Fibroblast of lung (primary cell): ENCODE measurements at regions not wholly inside any gene's neighbourhood (a gene's known extent, or its start where the extent isn't known, plus 50 kb on each side); places are given as distances from the start of the nearest gene placed in this dataset.

Experiments used
- DNase-seq, 2 donors: peaks; one replicate each; pipeline versions ENCODE4 v3.0.0 to v3.0.0-alpha.2; 2010; ENCODE audit warnings: low read depth in 2 of 2
- H2AFZ ChIP-seq: 2 replicates; pipeline ENCODE4 v1.5.1; 2012; ENCODE audit warnings: low read length, control low read depth, inconsistent platforms
- H3K27ac ChIP-seq: 2 replicates; pipeline ENCODE4 v1.5.1; 2011; ENCODE audit warnings: low read length, control low read depth; ENCODE audit not compliant: insufficient read depth
- H3K27me3 ChIP-seq: 2 replicates; pipeline ENCODE4 v1.5.1; 2011; ENCODE audit warnings: mild to moderate bottlenecking, low read length; ENCODE audit not compliant: control insufficient read depth, insufficient read depth
- H3K36me3 ChIP-seq: 2 replicates; pipeline ENCODE4 v1.5.1; 2011; ENCODE audit warnings: low read length; ENCODE audit not compliant: control insufficient read depth, insufficient read depth
- H3K4me1 ChIP-seq: 2 replicates; pipeline ENCODE4 v1.5.1; 2011; ENCODE audit warnings: low read length; ENCODE audit not compliant: control insufficient read depth, insufficient read depth; ENCODE audit errors: extremely low read depth
- H3K4me2 ChIP-seq: 2 replicates; pipeline ENCODE4 v1.5.1; 2011; ENCODE audit warnings: low read length, control low read depth; ENCODE audit not compliant: insufficient read depth; ENCODE audit errors: extremely low read depth
- H3K4me3 ChIP-seq, 4 experiments: fragments of 200-600 bp in 1 of 4; sonication (generic) in 1 of 4; replicated peaks in 1 of 4; 2 replicates each; pipeline ENCODE4 v1.5.1; 2011 to 2016; ENCODE audit warnings: low read length in 4 of 4, low read depth in 3 of 4, mild to moderate bottlenecking in 3 of 4, control low read depth in 2 of 4, inconsistent platforms in 1 of 4, mixed read lengths in 1 of 4; ENCODE audit not compliant: insufficient read depth in 1 of 4; ENCODE audit errors: control extremely low read depth in 1 of 4
- H3K79me2 ChIP-seq: 2 replicates; pipeline ENCODE4 v1.5.1; 2012; ENCODE audit warnings: mild to moderate bottlenecking, low read length, inconsistent platforms; ENCODE audit not compliant: control insufficient read depth, insufficient read depth
- H3K9ac ChIP-seq: 2 replicates; pipeline ENCODE4 v1.5.1; 2011; ENCODE audit warnings: mild to moderate bottlenecking, low read length, control low read depth; ENCODE audit not compliant: insufficient read depth
- H3K9me3 ChIP-seq: 2 replicates; pipeline ENCODE4 v1.5.1; 2012; ENCODE audit warnings: low read depth, low read length; ENCODE audit not compliant: control insufficient read depth, insufficient read depth
- H4K20me1 ChIP-seq: 2 replicates; pipeline ENCODE4 v1.5.1; 2011; ENCODE audit warnings: low read length; ENCODE audit not compliant: control insufficient read depth, insufficient read depth; ENCODE audit errors: extremely low read depth
- CTCF ChIP-seq, 2 donors: IDR thresholded peaks in 1 of 2; conservative IDR thresholded peaks in 1 of 2; 1 replicate in 1 of 2; 2 replicates in 1 of 2; pipeline ENCODE4 v1.5.1; 2011 to 2012; ENCODE audit warnings: low read length in 2 of 2, control low read depth in 1 of 2, inconsistent platforms in 1 of 2, low read depth in 1 of 2, mild to moderate bottlenecking in 1 of 2
- EZH2 ChIP-seq: IDR thresholded peaks from 2 replicates; pipeline ENCODE4 v1.5.1; 2012; ENCODE audit warnings: low read length, control low read depth, mild to moderate bottlenecking; ENCODE audit errors: missing control alignments

GRCh38 chr12:67853204-67853603 lies 136.0 kb upstream of the IFNG-AS1 start:
- DNase-seq: peak; percentile 60 to 72
- Histone ChIP-seq H4K20me1 (no peaks in the 10 kb centered on the region), H3K4me3 (no peak overlapping the region), H3K9ac (no peak overlapping the region), H3K36me3 (no peaks in the 10 kb centered on the region), H3K27me3 (no peaks in the 10 kb centered on the region), H3K79me2 (no peaks in the 10 kb centered on the region), H2AFZ (no peak overlapping the region), H3K9me3 (no peaks in the 10 kb centered on the region), H3K4me2 (peak overlapping the region; percentile 11), H3K27ac (no peak overlapping the region), H3K4me1 (no peaks in the 10 kb centered on the region)
- TF ChIP-seq EZH2 (no peak), CTCF (conservative IDR thresholded peaks at IDR 0.05 in 1 of 2, IDR thresholded peaks at IDR 0.05 in 1 of 2; ENCODE audit: low read depth in 1 of 2, low read length in 2 of 2) (no peak)

GRCh38 chr12:67854351-67854750 lies 134.9 kb upstream of the IFNG-AS1 start:
- Histone ChIP-seq H2AFZ (no peak overlapping the region), H3K36me3 (no peaks in the 10 kb centered on the region), H3K4me1 (no peaks in the 10 kb centered on the region), H3K27me3 (no peaks in the 10 kb centered on the region), H3K79me2 (no peaks in the 10 kb centered on the region), H3K9me3 (no peaks in the 10 kb centered on the region), H4K20me1 (no peaks in the 10 kb centered on the region), H3K4me3 (no peak overlapping the region), H3K9ac (no peak overlapping the region), H3K4me2 (no peak overlapping the region), H3K27ac (no peak overlapping the region)
- DNase-seq: peak in 1 of 2 donors; percentile 74
- TF ChIP-seq EZH2: no peak
- TF ChIP-seq CTCF (conservative IDR thresholded peaks at IDR 0.05 in 1 of 2, IDR thresholded peaks at IDR 0.05 in 1 of 2; ENCODE audit: low read depth in 1 of 2, low read length in 2 of 2): no peak

- H3K27ac ChIP-seq: no peak overlapping the region
- H3K4me1 ChIP-seq: no peaks in the 10 kb centered on the region
- H3K9me3 ChIP-seq: no peaks in the 10 kb centered on the region
- no peaks in the 10 kb centered on the region for H3K27me3 ChIP-seq
- H3K4me3 ChIP-seq: no peak overlapping the region
- no peaks in the 10 kb centered on the region for H3K79me2 ChIP-seq
- no peaks in the 10 kb centered on the region for H3K36me3 ChIP-seq
- peak in 1 of 2 donors; percentile 47 for DNase-seq
- H4K20me1 ChIP-seq: no peaks in the 10 kb centered on the region
- H3K9ac ChIP-seq: no peak overlapping the region
- no peak overlapping the region for H3K4me2 ChIP-seq
- no peak overlapping the region for H2AFZ ChIP-seq
- TF ChIP-seq CTCF (conservative IDR thresholded peaks at IDR 0.05 in 1 of 2, IDR thresholded peaks at IDR 0.05 in 1 of 2; ENCODE audit: low read depth in 1 of 2, low read length in 2 of 2) (no peak), EZH2 (no peak)
Measured at GRCh38 chr12:67855103-67855502, 134.1 kb upstream of the IFNG-AS1 start.
